SJCRH30 (cell line): ENCODE measurements at regions not wholly inside any gene's neighbourhood (a gene's known extent, or its start where the extent isn't known, plus 50 kb on each side); places are given as distances from the start of the nearest gene placed in this dataset.
A peak's percentile ranks its signal among the peaks of the same experiment; 100 is the strongest.

Experiments used
- DNase-seq, 2 experiments: peaks; one replicate each; pipeline ENCODE4 v3.0.0-alpha.2; 2015 to 2020
- H3K27ac ChIP-seq: fragments of 250-450 bp; sonication (Bioruptor Pico); 2 replicates; pipeline ENCODE4 v1.5.1; 2020; ENCODE audit warnings: mild to moderate bottlenecking, moderate library complexity
- H3K27me3 ChIP-seq: fragments of 250-450 bp; sonication (Bioruptor Pico); 2 replicates; pipeline ENCODE4 v1.5.1; 2020; ENCODE audit warnings: mild to moderate bottlenecking, moderate library complexity
- H3K36me3 ChIP-seq: fragments of 250-450 bp; sonication (Bioruptor Pico); 2 replicates; pipeline ENCODE4 v1.5.1; 2020; ENCODE audit warnings: mild to moderate bottlenecking, moderate library complexity
- H3K4me1 ChIP-seq: fragments of 250-450 bp; sonication (Bioruptor Pico); 2 replicates; pipeline ENCODE4 v1.5.1; 2020; ENCODE audit warnings: mild to moderate bottlenecking, moderate library complexity
- H3K4me3 ChIP-seq: fragments of 250-450 bp; sonication (Bioruptor Pico); 2 replicates; pipeline ENCODE4 v1.5.1; 2020; ENCODE audit warnings: mild to moderate bottlenecking, moderate library complexity
- H3K9me3 ChIP-seq: fragments of 250-450 bp; sonication (Bioruptor Pico); replicated peaks from 2 replicates; pipeline ENCODE4 v1.5.1; 2020; ENCODE audit warnings: mild to moderate bottlenecking, moderate library complexity

GRCh38 chr5:25641124-25641523, 996.3 kb upstream of the CDH10 start:
- Histone ChIP-seq H3K27ac (no peak overlapping the region), H3K4me1 (no peaks in the 10 kb centered on the region), H3K9me3 (no peaks in the 10 kb centered on the region), H3K27me3 (no peaks in the 10 kb centered on the region), H3K36me3 (no peaks in the 10 kb centered on the region), H3K4me3 (no peak overlapping the region)
- DNase-seq = no peak

DNA sequence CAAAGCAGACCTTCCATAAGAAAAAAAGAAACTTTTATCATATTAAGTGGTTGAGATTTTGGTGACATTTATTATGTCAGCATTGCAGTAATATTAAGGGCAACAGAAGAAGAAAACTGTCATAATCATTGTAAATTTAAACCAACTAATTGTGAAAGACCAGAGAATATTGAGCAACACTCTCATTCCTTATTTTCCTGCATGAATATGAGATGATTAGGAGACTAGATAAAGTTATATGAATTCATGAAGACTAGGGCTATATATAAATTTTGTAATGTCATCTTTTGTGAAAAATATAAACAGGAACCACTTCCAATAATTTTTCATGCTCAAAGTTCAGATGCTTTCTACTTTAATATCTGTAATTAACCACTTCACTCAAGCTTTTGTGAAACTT, 974.5 kb upstream of the CDH10 start:
- no peak overlapping the region for H3K27ac ChIP-seq
- H3K4me3 ChIP-seq = no peak overlapping the region
- H3K36me3 ChIP-seq = no peaks in the 10 kb centered on the region
- H3K9me3 ChIP-seq = no peaks in the 10 kb centered on the region
- DNase-seq = no peak
- no peaks in the 10 kb centered on the region for H3K27me3 ChIP-seq
- no peaks in the 10 kb centered on the region for H3K4me1 ChIP-seq

- DNase-seq = no peak
- H3K27me3 ChIP-seq = no peaks in the 10 kb centered on the region
- H3K27ac ChIP-seq = no peak overlapping the region
- no peak overlapping the region for H3K4me3 ChIP-seq
- no peaks in the 10 kb centered on the region for H3K36me3 ChIP-seq
- no peaks in the 10 kb centered on the region for H3K4me1 ChIP-seq
- H3K9me3 ChIP-seq = no peaks in the 10 kb centered on the region
Measured at GRCh38 chr5:25618821-25619220, 974.0 kb upstream of the CDH10 start.

- H3K36me3 ChIP-seq = no peaks in the 10 kb centered on the region
Measured at GRCh38 chr5:25614466-25614865, 969.7 kb upstream of the CDH10 start.

GRCh38 chr5:25604681-25605080, 959.9 kb upstream of the CDH10 start:
- no peak overlapping the region for H3K4me3 ChIP-seq
- no peak overlapping the region for H3K27ac ChIP-seq
- H3K36me3 ChIP-seq = no peaks in the 10 kb centered on the region
- H3K9me3 ChIP-seq = no peaks in the 10 kb centered on the region
- no peaks in the 10 kb centered on the region; the same call in 1 of the 2 replicates for H3K4me1 ChIP-seq
- no peaks in the 10 kb centered on the region for H3K27me3 ChIP-seq
- no peak for DNase-seq

More at GRCh38 chr5:25614466-25614865, 969.7 kb upstream of the CDH10 start:
- DNase-seq = no peak
- H3K9me3 ChIP-seq = no peaks in the 10 kb centered on the region
- no peak overlapping the region for H3K27ac ChIP-seq
- H3K4me3 ChIP-seq = no peak overlapping the region
- H3K4me1 ChIP-seq = no peaks in the 10 kb centered on the region
- H3K27me3 ChIP-seq = no peaks in the 10 kb centered on the region

DNA sequence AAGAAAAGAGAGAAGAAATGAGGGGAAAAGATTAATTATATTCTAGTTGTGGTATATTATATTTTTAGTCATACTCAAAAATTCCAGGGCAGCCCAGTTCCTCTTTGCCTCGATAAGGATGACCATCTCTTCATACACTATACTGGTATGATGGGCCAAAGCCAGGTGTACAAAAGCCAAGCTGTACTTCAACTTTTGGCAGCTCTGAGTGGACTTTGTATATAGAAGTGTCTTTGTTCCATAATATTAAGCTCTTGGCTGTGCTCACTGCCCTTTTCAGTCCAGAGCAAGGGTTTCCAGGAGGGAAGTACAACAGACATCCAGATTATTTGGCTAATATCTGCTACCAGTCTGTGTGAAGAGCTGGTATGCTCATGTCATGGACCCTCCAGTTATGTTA, 934.3 kb upstream of the CDH10 start:
- Histone ChIP-seq H3K4me1 (no peaks in the 10 kb centered on the region), H3K27me3 (no peaks in the 10 kb centered on the region), H3K4me3 (no peak overlapping the region), H3K27ac (no peak overlapping the region), H3K9me3 (no peaks in the 10 kb centered on the region), H3K36me3 (no peaks in the 10 kb centered on the region)
- no peak for DNase-seq

DNA sequence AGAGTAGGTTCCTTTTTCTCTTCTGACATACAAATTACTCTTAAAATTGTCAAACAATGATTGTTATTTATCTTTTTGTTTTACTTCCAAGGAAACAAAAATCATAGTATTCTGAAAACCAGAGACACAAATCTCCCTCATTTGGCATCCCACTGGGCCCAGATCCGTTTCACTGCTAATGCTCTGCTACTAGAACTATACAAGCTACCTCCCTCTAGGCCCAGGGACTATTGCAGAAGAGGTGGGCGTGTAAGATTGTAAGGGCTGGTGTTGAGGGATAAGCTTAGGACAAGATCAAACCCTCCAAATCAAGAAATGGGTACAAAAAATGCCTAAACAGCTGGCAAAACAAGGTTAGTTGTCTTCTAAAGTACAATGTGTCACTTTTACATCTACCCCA, 928.9 kb upstream of the CDH10 start:
- Histone ChIP-seq H3K36me3 (no peaks in the 10 kb centered on the region), H3K27me3 (no peaks in the 10 kb centered on the region), H3K9me3 (no peaks in the 10 kb centered on the region), H3K4me1 (no peaks in the 10 kb centered on the region), H3K27ac (no peak overlapping the region), H3K4me3 (no peak overlapping the region)
- no peak for DNase-seq

DNA sequence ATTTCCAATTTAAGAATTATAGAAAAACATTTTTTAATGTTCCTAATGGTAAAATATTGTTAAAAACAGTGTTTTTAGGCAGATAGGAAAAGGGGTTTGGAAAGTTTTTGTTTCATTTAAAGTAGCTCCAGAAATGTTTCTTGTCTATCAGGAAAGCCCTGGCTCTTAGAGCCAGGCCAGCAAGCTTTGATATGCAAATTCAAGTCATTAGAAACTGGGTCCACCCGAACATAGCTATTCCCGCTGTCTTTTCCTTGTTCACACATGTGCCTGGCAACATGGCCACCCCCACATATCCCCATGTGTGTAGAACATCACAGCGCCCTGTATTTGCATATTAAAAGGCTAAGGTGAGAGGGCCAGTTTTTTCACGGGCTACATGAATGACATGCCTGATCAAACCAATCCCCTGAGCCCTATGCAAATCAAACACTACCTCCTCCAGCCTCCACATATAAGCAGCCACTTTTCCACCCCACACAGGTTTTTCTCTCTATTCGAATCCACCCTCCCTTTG, 925.3 kb upstream of the CDH10 start:
- no peaks in the 10 kb centered on the region for H3K9me3 ChIP-seq
- H3K27ac ChIP-seq = peak overlapping the region; percentile 83; the same call in 1 of the 2 replicates
- H3K4me3 ChIP-seq = peak overlapping the region; percentile 66
- no peak for DNase-seq
- no peaks in the 10 kb centered on the region for H3K36me3 ChIP-seq
- H3K27me3 ChIP-seq = no peaks in the 10 kb centered on the region
- H3K4me1 ChIP-seq = no peaks in the 10 kb centered on the region

DNA sequence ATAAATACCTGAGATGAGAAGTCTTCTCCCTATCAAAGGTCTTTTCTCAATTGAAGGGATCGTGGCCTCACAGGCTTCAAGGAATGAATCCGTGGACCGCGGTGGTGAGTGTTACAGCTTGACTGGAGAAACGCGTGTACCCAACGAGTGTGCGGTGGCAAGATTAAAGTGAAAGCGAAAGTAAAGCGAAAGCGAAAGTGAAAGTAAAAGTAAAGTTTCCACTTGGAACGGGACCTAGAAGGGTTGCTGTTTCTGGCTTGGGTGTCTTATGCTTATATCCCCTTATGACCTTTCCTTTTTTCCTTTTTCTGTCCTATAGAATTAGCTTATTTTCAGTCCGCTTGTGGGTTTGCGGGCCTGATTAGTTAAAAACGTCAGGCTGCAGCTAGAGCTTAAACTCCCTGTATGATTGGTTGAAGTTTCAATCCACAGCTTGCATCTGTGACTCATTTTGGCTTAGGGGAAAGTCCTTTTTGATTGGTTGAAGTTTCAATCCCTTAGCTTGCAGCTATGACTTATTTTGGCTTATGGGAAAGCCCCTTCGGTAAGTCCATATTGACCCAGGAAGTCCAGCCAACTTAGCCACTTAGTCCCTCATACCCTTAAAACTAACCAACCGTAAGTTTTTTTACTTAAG, 924.3 kb upstream of the CDH10 start:
- peak overlapping the region; percentile 66 for H3K4me3 ChIP-seq
- DNase-seq = peak; percentile 55 to 84

GRCh38 chr5:25568294-25568693, 923.5 kb upstream of the CDH10 start:
- Histone ChIP-seq H3K27ac (peak overlapping the region; percentile 83), H3K36me3 (no peaks in the 10 kb centered on the region), H3K27me3 (no peaks in the 10 kb centered on the region), H3K4me3 (peak overlapping the region; percentile 66), H3K4me1 (no peaks in the 10 kb centered on the region), H3K9me3 (no peaks in the 10 kb centered on the region)
- DNase-seq = no peak

More for the DNA sequence above, 924.3 kb upstream of the CDH10 start:
- no peaks in the 10 kb centered on the region for H3K36me3 ChIP-seq
- H3K4me1 ChIP-seq = no peaks in the 10 kb centered on the region
- peak overlapping the region; percentile 83 for H3K27ac ChIP-seq
- no peaks in the 10 kb centered on the region for H3K27me3 ChIP-seq
- H3K9me3 ChIP-seq = no peaks in the 10 kb centered on the region

DNA sequence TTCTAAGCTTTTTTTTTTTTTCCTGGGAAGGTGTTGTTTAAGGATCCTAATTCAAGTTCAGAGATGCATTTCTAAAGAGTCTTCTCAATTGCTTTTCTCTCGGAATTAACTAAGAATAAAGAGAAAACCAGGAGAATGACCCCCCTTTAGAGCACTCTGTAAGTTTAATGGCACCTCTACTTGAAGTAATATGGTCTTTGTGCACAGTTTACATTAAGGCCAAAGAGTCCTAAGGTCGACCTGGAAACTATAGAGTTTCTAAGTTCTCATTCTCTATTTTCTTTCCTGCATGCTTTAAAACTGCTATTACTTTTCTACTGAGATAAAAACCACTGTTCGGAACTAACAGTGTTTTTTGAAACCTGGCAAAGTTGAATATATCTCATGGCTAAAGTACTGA, 923.1 kb upstream of the CDH10 start:
- Histone ChIP-seq H3K4me1 (no peaks in the 10 kb centered on the region), H3K36me3 (no peaks in the 10 kb centered on the region), H3K9me3 (no peaks in the 10 kb centered on the region), H3K27me3 (no peaks in the 10 kb centered on the region), H3K4me3 (peak overlapping the region; percentile 66; the same call in 1 of the 2 replicates), H3K27ac (no peak overlapping the region)
- DNase-seq = no peak

- Histone ChIP-seq H3K27me3 (no peaks in the 10 kb centered on the region), H3K9me3 (no peaks in the 10 kb centered on the region), H3K36me3 (no peaks in the 10 kb centered on the region), H3K4me1 (no peaks in the 10 kb centered on the region), H3K27ac (no peak overlapping the region), H3K4me3 (no peak overlapping the region)
- no peak for DNase-seq
Measured at GRCh38 chr5:25562656-25563055, 917.9 kb upstream of the CDH10 start.

DNA sequence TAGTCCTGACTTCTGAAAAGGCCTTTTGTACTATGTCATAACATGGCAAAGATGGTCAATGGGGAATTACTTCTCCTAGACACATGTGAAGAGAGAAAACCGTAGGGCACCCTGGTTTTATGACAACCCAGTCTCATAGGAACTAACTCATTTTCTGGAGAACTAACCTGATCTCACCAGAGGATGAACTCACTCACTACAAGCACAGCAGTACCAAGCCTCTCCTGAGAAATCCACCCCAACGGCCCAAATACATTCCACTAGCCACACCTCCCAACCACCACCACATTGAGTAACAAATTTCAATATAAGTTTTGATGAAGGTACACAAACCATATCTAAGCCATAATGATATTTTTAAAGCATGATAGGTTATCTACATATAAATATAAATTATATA, 909.3 kb upstream of the CDH10 start:
- no peaks in the 10 kb centered on the region for H3K27me3 ChIP-seq
- H3K27ac ChIP-seq = no peak overlapping the region
- no peak overlapping the region for H3K4me3 ChIP-seq
- no peaks in the 10 kb centered on the region for H3K9me3 ChIP-seq
- no peak for DNase-seq
- H3K36me3 ChIP-seq = no peaks in the 10 kb centered on the region
- no peaks in the 10 kb centered on the region for H3K4me1 ChIP-seq

DNA sequence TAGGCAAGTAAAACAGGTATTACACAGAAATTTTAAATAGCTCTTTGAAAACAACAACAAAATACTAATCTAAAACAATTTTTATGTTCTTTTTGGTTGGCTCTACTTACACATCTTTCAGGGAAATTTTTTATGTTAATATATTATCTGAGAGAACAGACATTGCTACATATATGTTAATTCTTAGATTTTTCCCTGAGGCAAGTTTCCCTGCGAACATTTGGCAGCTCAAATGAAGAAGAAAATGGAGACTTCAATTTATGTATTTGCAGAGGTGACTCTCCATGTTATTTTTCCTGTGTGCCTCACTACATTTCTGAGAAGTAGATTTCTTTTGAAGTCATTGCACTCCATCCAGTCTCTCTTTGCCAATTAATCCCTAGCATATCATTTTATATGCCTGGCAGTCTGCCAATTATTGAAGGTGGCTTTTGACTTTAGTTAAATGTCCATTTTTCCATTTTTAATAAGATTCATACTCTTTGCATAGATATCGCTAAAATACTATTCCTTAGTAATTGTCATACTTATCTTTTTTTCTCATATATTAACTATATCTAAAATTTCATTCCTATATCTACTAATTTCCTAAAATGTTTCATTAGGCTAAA, 908.2 kb upstream of the CDH10 start:
- Histone ChIP-seq H3K27me3 (no peaks in the 10 kb centered on the region), H3K4me3 (no peak overlapping the region), H3K27ac (no peak overlapping the region), H3K36me3 (no peaks in the 10 kb centered on the region), H3K4me1 (no peaks in the 10 kb centered on the region), H3K9me3 (no peaks in the 10 kb centered on the region)
- no peak for DNase-seq

DNA sequence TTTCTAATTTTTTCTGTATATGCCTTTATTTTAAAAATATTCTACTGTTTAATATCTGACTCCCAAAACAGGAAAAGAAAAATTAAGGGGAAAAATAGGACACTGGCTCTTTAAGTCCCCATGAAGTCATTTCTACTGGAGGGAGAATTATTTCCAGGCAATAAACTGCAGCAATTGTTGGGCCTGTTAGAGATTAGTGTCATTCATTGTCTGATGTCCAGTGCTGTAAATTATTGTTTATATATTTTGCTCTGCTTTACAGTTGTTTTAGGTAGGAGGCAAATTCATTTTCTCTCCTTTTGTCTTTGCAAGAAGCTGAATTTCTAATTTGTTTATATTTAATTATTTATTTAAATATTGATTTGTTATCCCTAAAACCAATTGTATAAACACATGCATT, 906.0 kb upstream of the CDH10 start:
- Histone ChIP-seq H3K36me3 (no peaks in the 10 kb centered on the region), H3K27ac (no peak overlapping the region), H3K4me1 (no peaks in the 10 kb centered on the region), H3K27me3 (no peaks in the 10 kb centered on the region), H3K9me3 (no peaks in the 10 kb centered on the region), H3K4me3 (no peak overlapping the region)
- DNase-seq = no peak
